PFSK-1 (cell line): ENCODE measurements at regions not wholly inside any gene's neighbourhood (a gene's known extent, or its start where the extent isn't known, plus 50 kb on each side); places are given as distances from the start of the nearest gene placed in this dataset.

Experiments used
- FOXP2 ChIP-seq: optimal IDR thresholded peaks from 2 replicates; pipeline ENCODE3; 2011; ENCODE audit warnings: borderline replicate concordance, control low read depth, inconsistent platforms; ENCODE audit not compliant: insufficient read depth; ENCODE audit errors: extremely low read length, extremely low read depth
- POLR2AphosphoS5 ChIP-seq: IDR thresholded peaks from 2 replicates; pipeline ENCODE4 v1.6.1; 2012; ENCODE audit warnings: low read depth, mild to moderate bottlenecking, control low read depth, low read length, moderate library complexity
- TAF1 ChIP-seq: IDR thresholded peaks from 2 replicates; pipeline ENCODE4 v1.6.1; 2012; ENCODE audit warnings: low read length, control low read depth, borderline replicate concordance; ENCODE audit not compliant: insufficient read depth
- TF ChIP-seq, protein P1 (sequence below), 2 experiments: IDR thresholded peaks; 2 replicates each; pipeline versions ENCODE4 v1.6.1 to v1.8.0; 2011 to 2012; ENCODE audit warnings: low read depth in 2 of 2, low read length in 2 of 2, control low read depth in 1 of 2, inconsistent platforms in 1 of 2, mild to moderate bottlenecking in 1 of 2, moderate library complexity in 1 of 2; ENCODE audit not compliant: insufficient read depth in 1 of 2

DNA sequence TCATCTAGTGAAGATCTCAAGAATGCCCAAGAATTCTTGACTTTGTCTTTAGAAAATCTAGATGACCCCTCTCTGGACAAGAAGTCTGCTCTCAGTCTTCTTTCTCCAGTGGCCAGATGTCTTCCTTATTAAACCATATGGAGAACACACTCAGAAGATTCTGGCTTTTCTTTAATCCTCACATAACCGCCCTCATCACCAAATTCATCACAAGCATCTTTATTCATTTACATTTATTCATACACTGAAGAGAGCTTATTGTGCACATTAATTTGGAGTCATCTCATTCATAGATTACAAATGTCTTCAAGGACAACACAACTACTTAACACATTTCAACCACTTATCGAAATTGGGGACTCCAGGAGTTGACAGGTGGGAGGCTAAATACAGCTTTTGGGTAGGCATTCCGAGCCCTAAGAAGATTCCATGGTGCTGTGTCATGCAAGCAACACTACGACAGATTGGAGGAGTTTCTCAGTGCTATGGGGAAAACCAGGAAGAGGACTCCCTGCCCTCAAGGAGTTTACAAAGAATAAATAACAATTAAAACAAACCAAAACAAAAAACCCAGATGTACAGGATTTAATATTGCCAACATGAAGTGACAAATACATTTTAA, 64.8 kb upstream of the LCLAT1 start:
- no peak for TF ChIP-seq TAF1
- TF ChIP-seq, protein P1, sequence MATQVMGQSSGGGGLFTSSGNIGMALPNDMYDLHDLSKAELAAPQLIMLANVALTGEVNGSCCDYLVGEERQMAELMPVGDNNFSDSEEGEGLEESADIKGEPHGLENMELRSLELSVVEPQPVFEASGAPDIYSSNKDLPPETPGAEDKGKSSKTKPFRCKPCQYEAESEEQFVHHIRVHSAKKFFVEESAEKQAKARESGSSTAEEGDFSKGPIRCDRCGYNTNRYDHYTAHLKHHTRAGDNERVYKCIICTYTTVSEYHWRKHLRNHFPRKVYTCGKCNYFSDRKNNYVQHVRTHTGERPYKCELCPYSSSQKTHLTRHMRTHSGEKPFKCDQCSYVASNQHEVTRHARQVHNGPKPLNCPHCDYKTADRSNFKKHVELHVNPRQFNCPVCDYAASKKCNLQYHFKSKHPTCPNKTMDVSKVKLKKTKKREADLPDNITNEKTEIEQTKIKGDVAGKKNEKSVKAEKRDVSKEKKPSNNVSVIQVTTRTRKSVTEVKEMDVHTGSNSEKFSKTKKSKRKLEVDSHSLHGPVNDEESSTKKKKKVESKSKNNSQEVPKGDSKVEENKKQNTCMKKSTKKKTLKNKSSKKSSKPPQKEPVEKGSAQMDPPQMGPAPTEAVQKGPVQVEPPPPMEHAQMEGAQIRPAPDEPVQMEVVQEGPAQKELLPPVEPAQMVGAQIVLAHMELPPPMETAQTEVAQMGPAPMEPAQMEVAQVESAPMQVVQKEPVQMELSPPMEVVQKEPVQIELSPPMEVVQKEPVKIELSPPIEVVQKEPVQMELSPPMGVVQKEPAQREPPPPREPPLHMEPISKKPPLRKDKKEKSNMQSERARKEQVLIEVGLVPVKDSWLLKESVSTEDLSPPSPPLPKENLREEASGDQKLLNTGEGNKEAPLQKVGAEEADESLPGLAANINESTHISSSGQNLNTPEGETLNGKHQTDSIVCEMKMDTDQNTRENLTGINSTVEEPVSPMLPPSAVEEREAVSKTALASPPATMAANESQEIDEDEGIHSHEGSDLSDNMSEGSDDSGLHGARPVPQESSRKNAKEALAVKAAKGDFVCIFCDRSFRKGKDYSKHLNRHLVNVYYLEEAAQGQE (IDR thresholded peaks at IDR 0.05; ENCODE audit: insufficient read depth in 1 of 2, low read depth in 2 of 2, low read length in 2 of 2): no peak
- no peak for TF ChIP-seq POLR2AphosphoS5
- TF ChIP-seq FOXP2: no peak
